ENCODE measurements at regions not wholly inside any gene's neighbourhood (a gene's known extent, or its start where the extent isn't known, plus 50 kb on each side); places are given as distances from the start of the nearest gene placed in this dataset.

- DNase-seq, result no peak
Observed at GRCh38 chr1:199170711-199171110, 531.9 kb downstream of the PTPRC start.

- DNase-seq, result no peak
Observed at GRCh38 chr1:199172171-199173124, 533.6 kb downstream of the PTPRC start.

- no peak for DNase-seq
Observed at GRCh38 chr1:199173356-199173755, 534.5 kb downstream of the PTPRC start.

- DNase-seq, result no peak
Observed at GRCh38 chr1:199174336-199174735, 535.5 kb downstream of the PTPRC start.

GRCh38 chr1:199176713-199177112 is 537.9 kb downstream of the PTPRC start:
- no peak for DNase-seq

- DNase-seq, result no peak
Observed at GRCh38 chr1:199177241-199177640, 538.4 kb downstream of the PTPRC start.

GRCh38 chr1:199178646-199179045 is 539.8 kb downstream of the PTPRC start:
- no peak for DNase-seq

- DNase-seq, result no peak
Observed at GRCh38 chr1:199182186-199182843, 543.5 kb downstream of the PTPRC start.

GRCh38 chr1:199184180-199184579 is 545.3 kb downstream of the PTPRC start:
- DNase-seq, result no peak

GRCh38 chr1:199194862-199195261 is 556.0 kb downstream of the PTPRC start:
- no peak for DNase-seq

GRCh38 chr1:199197695-199198094 is 558.9 kb downstream of the PTPRC start:
- DNase-seq, result no peak

- DNase-seq, result no peak
Observed at GRCh38 chr1:199202331-199202730, 563.5 kb downstream of the PTPRC start.

GRCh38 chr1:199204231-199204630 is 565.4 kb downstream of the PTPRC start:
- no peak for DNase-seq

- no peak for DNase-seq
Observed at GRCh38 chr1:199205740-199206441, 567.1 kb downstream of the PTPRC start.

- no peak for DNase-seq
Observed at GRCh38 chr1:199208847-199209246, 570.0 kb downstream of the PTPRC start.

- no peak for DNase-seq
Observed at GRCh38 chr1:199218065-199218464, 579.2 kb downstream of the PTPRC start.

- DNase-seq, result no peak
Observed at GRCh38 chr1:199218533-199218932, 579.7 kb downstream of the PTPRC start.

GRCh38 chr1:199220031-199220430 is 581.2 kb downstream of the PTPRC start:
- DNase-seq, result no peak

- no peak for DNase-seq
Observed at GRCh38 chr1:199221371-199222150, 582.7 kb downstream of the PTPRC start.

GRCh38 chr1:199223936-199224335 is 585.1 kb downstream of the PTPRC start:
- DNase-seq, result no peak

- DNase-seq, result no peak
Observed at GRCh38 chr1:199226163-199226562, 587.3 kb downstream of the PTPRC start.

GRCh38 chr1:199242147-199242546 is 603.3 kb downstream of the PTPRC start:
- no peak for DNase-seq

- DNase-seq, result no peak
Observed at GRCh38 chr1:199242601-199243000, 603.8 kb downstream of the PTPRC start.

Data from NCI-H510A (cell line).